ENCODE measurements at regions not wholly inside any gene's neighbourhood (a gene's known extent, or its start where the extent isn't known, plus 50 kb on each side); places are given as distances from the start of the nearest gene placed in this dataset.

DNA sequence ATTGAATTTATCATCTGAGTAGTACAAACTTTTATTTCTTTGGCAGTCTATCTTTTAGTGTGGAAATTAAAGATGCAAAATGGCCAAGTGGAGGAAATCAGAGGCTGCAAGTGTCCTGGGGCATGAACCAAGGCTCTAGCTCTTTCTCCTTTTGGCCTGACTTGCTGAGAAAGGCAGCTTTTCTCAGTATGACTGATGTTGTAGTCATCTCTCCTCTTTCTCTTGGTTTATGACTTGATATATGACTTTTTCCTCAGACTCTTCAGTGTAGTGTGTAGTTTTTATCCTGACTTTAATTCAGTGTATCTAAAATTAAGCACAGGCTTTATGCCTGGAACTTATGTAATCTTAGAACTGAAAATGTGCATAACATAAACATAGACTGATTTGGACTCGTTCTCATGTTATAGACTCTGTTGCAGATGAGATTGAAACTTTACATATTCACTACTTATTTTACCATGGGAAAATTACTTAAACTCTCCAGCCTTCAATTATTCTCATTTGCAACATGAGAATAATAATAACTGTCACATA lies 65.7 kb downstream of the SLITRK5 start:
- 33 to 53% methylated on average over 1 of the region's 1 CpG for WGBS, 2 donors
- H3K27ac ChIP-seq (ENCODE audit: low read depth in 2 of 2, low read length in 1 of 2): no peak overlapping the region
- H3K4me1 ChIP-seq (ENCODE audit: control insufficient read depth in 2 of 2, insufficient read depth in 2 of 2, low read length in 1 of 2): no peaks in the 10 kb centered on the region
- H3K9me3 ChIP-seq (ENCODE audit: control insufficient read depth in 2 of 2, insufficient read depth in 1 of 2, low read depth in 1 of 2, low read length in 1 of 2): no peaks in the 10 kb centered on the region
- H3K36me3 ChIP-seq (ENCODE audit: control insufficient read depth in 2 of 2, insufficient read depth in 2 of 2, low read length in 1 of 2): no peaks in the 10 kb centered on the region
- H3K27me3 ChIP-seq (ENCODE audit: control insufficient read depth in 1 of 2, insufficient read depth in 2 of 2, low read length in 2 of 2): no peaks in the 10 kb centered on the region
- H3K4me3 ChIP-seq (ENCODE audit: low read depth in 1 of 2, low read length in 2 of 2): no peak overlapping the region

DNA sequence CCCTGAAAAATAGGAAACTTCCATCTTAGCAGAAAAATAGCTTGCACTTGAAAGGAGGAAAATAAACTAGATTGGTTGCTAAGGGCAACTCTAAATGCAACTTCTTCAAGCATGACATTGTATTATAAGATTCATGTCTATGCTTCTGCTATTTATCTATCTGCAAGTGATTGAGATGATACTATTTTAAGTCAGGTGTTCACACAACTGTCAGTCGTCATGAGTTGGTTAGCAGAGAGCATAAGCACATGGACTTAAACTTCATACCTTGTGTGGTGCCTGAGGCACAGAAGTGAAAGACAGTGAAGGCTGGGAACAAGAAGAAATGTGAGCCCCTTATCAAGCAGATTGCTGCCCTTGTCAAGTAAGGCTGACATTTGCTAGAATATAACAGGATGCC lies 82.9 kb downstream of the SLITRK5 start:
- Histone ChIP-seq H3K4me3 (ENCODE audit: low read depth in 1 of 2, low read length in 2 of 2) (no peak overlapping the region), H3K36me3 (ENCODE audit: control insufficient read depth in 2 of 2, insufficient read depth in 2 of 2, low read length in 1 of 2) (no peaks in the 10 kb centered on the region), H3K27ac (ENCODE audit: low read depth in 2 of 2, low read length in 1 of 2) (no peak overlapping the region), H3K9me3 (ENCODE audit: control insufficient read depth in 2 of 2, insufficient read depth in 1 of 2, low read depth in 1 of 2, low read length in 1 of 2) (no peaks in the 10 kb centered on the region), H3K27me3 (ENCODE audit: control insufficient read depth in 1 of 2, insufficient read depth in 2 of 2, low read length in 2 of 2) (no peaks in the 10 kb centered on the region), H3K4me1 (ENCODE audit: control insufficient read depth in 2 of 2, insufficient read depth in 2 of 2, low read length in 1 of 2) (no peaks in the 10 kb centered on the region)
- 35 to 58% methylated on average over 1 of the region's 1 CpG for WGBS, 2 donors

DNA sequence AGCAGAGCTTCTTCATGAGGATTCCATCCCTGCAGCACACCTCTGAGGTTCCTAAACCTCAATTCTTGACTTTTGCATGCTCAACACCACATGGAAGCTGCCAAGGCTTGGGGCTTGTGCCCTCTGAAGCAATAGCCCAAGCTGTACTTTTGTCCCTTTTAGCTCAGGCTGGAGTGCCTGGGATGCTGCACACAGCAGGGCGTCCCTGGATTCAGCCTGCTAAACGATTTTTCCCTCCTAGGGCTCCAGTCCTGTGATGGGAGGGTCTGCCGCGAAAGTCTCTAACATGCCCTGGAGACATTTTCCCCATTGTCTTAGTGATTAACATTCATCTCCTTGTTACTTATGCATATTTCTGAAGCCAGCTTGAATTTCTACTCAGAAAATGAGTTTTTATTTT lies 98.3 kb downstream of the SLITRK5 start:
- Histone ChIP-seq H3K27ac (ENCODE audit: low read depth in 2 of 2, low read length in 1 of 2) (no peak overlapping the region), H3K9me3 (ENCODE audit: control insufficient read depth in 2 of 2, insufficient read depth in 1 of 2, low read depth in 1 of 2, low read length in 1 of 2) (no peaks in the 10 kb centered on the region), H3K4me1 (ENCODE audit: control insufficient read depth in 2 of 2, insufficient read depth in 2 of 2, low read length in 1 of 2) (no peaks in the 10 kb centered on the region), H3K27me3 (ENCODE audit: control insufficient read depth in 1 of 2, insufficient read depth in 2 of 2, low read length in 2 of 2) (no peaks in the 10 kb centered on the region), H3K4me3 (ENCODE audit: low read depth in 1 of 2, low read length in 2 of 2) (no peak overlapping the region), H3K36me3 (ENCODE audit: control insufficient read depth in 2 of 2, insufficient read depth in 2 of 2, low read length in 1 of 2) (no peaks in the 10 kb centered on the region)
- 59 to 73% methylated on average over 4 of the region's 4 CpGs for WGBS, 2 donors

DNA sequence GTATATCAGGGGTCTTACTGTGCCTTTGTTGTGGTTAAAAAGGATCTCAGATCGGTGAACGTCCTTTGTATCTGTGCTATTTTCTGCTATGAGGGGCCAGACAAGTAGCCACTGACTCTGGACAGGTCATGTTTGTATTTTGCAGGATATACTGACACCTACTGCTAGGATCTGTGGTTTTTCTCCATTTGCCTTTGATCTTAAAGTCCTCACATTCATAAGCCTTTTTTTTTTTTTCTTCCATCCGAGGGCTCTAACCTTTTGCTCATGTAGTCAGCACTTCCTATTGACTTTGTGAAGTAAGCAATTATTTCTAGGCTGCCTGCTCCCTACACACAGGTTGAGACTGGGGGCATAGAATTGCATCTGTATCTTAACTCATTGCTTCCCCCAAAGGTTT lies 106.2 kb downstream of the SLITRK5 start:
- H3K4me3 ChIP-seq (ENCODE audit: low read depth in 1 of 2, low read length in 2 of 2): no peak overlapping the region
- H3K27ac ChIP-seq (ENCODE audit: low read depth in 2 of 2, low read length in 1 of 2): no peak overlapping the region
- H3K4me1 ChIP-seq (ENCODE audit: control insufficient read depth in 2 of 2, insufficient read depth in 2 of 2, low read length in 1 of 2): no peaks in the 10 kb centered on the region
- 43 to 51% methylated on average over 3 of the region's 3 CpGs for WGBS, 2 donors
- H3K27me3 ChIP-seq (ENCODE audit: control insufficient read depth in 1 of 2, insufficient read depth in 2 of 2, low read length in 2 of 2): no peaks in the 10 kb centered on the region
- no peaks in the 10 kb centered on the region for H3K9me3 ChIP-seq (ENCODE audit: control insufficient read depth in 2 of 2, insufficient read depth in 1 of 2, low read depth in 1 of 2, low read length in 1 of 2)
- no peaks in the 10 kb centered on the region for H3K36me3 ChIP-seq (ENCODE audit: control insufficient read depth in 2 of 2, insufficient read depth in 2 of 2, low read length in 1 of 2)

DNA sequence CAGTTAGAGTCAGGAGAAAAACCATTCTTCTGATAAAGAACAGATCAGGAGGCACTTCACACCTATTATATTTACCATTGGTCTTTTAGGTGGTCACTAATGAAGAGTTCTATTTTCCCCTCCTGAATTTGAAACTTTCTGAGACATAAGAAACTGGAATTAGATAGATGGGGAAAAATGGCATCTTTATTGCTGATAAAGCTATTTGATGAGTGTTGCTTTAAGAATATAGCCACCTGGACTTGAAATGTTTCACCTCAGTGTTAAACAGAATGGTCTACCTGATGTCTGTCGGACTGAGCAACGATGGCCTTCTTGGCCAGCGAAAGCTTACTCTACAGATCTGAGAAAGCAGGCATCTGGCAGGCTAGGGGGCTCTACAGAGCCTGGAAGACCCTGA lies 107.0 kb downstream of the SLITRK5 start:
- no peaks in the 10 kb centered on the region for H3K36me3 ChIP-seq (ENCODE audit: control insufficient read depth in 2 of 2, insufficient read depth in 2 of 2, low read length in 1 of 2)
- no peaks in the 10 kb centered on the region for H3K27me3 ChIP-seq (ENCODE audit: control insufficient read depth in 1 of 2, insufficient read depth in 2 of 2, low read length in 2 of 2)
- H3K9me3 ChIP-seq (ENCODE audit: control insufficient read depth in 2 of 2, insufficient read depth in 1 of 2, low read depth in 1 of 2, low read length in 1 of 2): no peaks in the 10 kb centered on the region
- no peak overlapping the region for H3K4me3 ChIP-seq (ENCODE audit: low read depth in 1 of 2, low read length in 2 of 2)
- no peak overlapping the region for H3K27ac ChIP-seq (ENCODE audit: low read depth in 2 of 2, low read length in 1 of 2)
- H3K4me1 ChIP-seq (ENCODE audit: control insufficient read depth in 2 of 2, insufficient read depth in 2 of 2, low read length in 1 of 2): no peaks in the 10 kb centered on the region
- WGBS, 2 donors: 82 to 86% methylated on average over 3 of the region's 3 CpGs

DNA sequence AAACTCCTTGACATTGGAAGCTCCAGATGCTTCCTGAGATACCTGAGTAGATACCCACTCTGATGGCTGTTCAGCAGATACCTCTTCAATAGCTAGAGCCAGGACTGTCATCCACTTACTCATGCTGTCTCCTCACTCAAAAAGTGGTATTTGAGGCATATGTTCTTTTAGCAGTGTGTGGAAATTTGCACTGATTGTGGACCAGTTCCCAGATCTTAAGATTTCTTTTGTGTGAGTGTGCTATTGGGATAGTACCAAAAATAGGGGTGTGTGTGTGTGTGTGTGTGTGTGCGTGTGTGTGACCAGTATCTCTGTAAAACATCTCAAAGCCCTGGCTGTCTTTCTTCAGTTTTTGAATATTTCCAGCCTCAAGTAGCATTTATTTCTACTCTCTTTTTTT lies 108.3 kb downstream of the SLITRK5 start:
- 73% methylated on average over 1 of the region's 1 CpG for WGBS, 2 donors
- no peak overlapping the region for H3K4me3 ChIP-seq (ENCODE audit: low read depth in 1 of 2, low read length in 2 of 2)
- H3K9me3 ChIP-seq (ENCODE audit: control insufficient read depth in 2 of 2, insufficient read depth in 1 of 2, low read depth in 1 of 2, low read length in 1 of 2): no peaks in the 10 kb centered on the region
- H3K27me3 ChIP-seq (ENCODE audit: control insufficient read depth in 1 of 2, insufficient read depth in 2 of 2, low read length in 2 of 2): no peaks in the 10 kb centered on the region
- H3K27ac ChIP-seq (ENCODE audit: low read depth in 2 of 2, low read length in 1 of 2): no peak overlapping the region
- H3K36me3 ChIP-seq (ENCODE audit: control insufficient read depth in 2 of 2, insufficient read depth in 2 of 2, low read length in 1 of 2): no peaks in the 10 kb centered on the region
- H3K4me1 ChIP-seq (ENCODE audit: control insufficient read depth in 2 of 2, insufficient read depth in 2 of 2, low read length in 1 of 2): no peaks in the 10 kb centered on the region

DNA sequence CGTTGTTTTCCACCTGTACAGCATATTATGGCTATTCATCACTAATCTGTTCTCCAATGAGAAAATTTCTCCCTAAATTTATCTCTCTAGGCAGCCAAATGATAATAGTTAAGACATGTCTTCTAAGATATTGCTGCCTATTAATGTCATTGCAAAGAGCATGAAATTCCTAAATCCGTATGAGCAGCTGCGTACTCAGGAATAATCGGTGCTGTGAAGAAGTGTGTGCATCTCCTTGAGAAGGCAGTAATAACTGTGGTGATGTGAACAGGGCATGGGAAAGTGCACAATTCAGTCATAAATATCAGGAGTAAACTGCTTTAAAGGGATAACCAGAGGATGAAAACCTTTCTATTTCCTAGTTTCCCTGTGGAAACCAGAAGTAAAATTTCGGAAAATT lies 112.2 kb downstream of the SLITRK5 start:
- no peaks in the 10 kb centered on the region for H3K9me3 ChIP-seq (ENCODE audit: control insufficient read depth in 2 of 2, insufficient read depth in 1 of 2, low read depth in 1 of 2, low read length in 1 of 2)
- 87 to 89% methylated on average over 5 of the region's 5 CpGs for WGBS, 2 donors
- no peak overlapping the region for H3K4me3 ChIP-seq (ENCODE audit: low read depth in 1 of 2, low read length in 2 of 2)
- H3K27me3 ChIP-seq (ENCODE audit: control insufficient read depth in 1 of 2, insufficient read depth in 2 of 2, low read length in 2 of 2): no peaks in the 10 kb centered on the region
- no peaks in the 10 kb centered on the region for H3K36me3 ChIP-seq (ENCODE audit: control insufficient read depth in 2 of 2, insufficient read depth in 2 of 2, low read length in 1 of 2)
- H3K27ac ChIP-seq (ENCODE audit: low read depth in 2 of 2, low read length in 1 of 2): no peak overlapping the region
- no peaks in the 10 kb centered on the region for H3K4me1 ChIP-seq (ENCODE audit: control insufficient read depth in 2 of 2, insufficient read depth in 2 of 2, low read length in 1 of 2)

DNA sequence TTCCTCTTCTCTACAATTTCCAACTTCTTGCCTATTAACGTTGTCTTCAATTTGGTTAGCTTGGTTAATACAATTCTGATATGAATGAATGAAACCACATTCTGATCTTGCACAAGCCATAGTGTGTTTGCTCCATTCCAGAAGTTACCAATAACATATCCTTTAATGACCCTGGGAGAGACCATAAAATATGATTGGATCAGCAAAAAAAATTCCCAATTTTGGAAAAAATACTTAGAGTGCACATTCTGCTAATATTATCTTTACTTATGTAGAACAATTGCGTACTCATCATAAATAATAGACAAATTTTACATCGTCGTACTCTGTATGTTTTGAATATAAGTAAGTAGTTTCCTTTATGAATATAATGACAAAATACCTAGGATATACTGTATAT lies 117.2 kb downstream of the SLITRK5 start:
- Histone ChIP-seq H3K9me3 (ENCODE audit: control insufficient read depth in 2 of 2, insufficient read depth in 1 of 2, low read depth in 1 of 2, low read length in 1 of 2) (peaks cover 0 to 2% of the 10 kb centered on the region in 2 donors), H3K4me1 (ENCODE audit: control insufficient read depth in 2 of 2, insufficient read depth in 2 of 2, low read length in 1 of 2) (no peaks in the 10 kb centered on the region), H3K27ac (ENCODE audit: low read depth in 2 of 2, low read length in 1 of 2) (no peak overlapping the region), H3K36me3 (ENCODE audit: control insufficient read depth in 2 of 2, insufficient read depth in 2 of 2, low read length in 1 of 2) (no peaks in the 10 kb centered on the region), H3K4me3 (ENCODE audit: low read depth in 1 of 2, low read length in 2 of 2) (no peak overlapping the region), H3K27me3 (ENCODE audit: control insufficient read depth in 1 of 2, insufficient read depth in 2 of 2, low read length in 2 of 2) (no peaks in the 10 kb centered on the region)
- 89 to 90% methylated on average over 4 of the region's 4 CpGs for WGBS, 2 donors

DNA sequence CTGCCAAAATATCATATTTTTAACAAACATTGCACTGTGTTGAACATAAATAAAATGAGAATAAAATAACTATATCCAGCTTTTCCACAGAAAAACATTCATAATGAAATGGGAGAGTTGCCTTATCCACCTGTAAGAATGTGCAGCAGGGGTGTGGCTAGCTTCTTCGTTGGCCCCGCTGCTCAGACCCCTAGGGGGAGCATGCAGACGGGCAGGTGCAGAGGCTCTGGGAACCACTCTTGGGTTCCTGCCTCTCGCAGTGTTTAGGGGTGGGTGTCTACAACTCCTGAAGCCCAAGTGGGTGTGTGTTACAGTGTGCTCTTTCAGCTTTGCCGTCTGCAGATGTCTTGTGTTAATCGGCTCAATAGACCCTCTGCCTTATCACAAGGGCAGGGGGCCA lies 121.7 kb downstream of the SLITRK5 start:
- Histone ChIP-seq H3K27ac (ENCODE audit: low read depth in 2 of 2, low read length in 1 of 2) (no peak overlapping the region), H3K27me3 (ENCODE audit: control insufficient read depth in 1 of 2, insufficient read depth in 2 of 2, low read length in 2 of 2) (no peaks in the 10 kb centered on the region), H3K9me3 (ENCODE audit: control insufficient read depth in 2 of 2, insufficient read depth in 1 of 2, low read depth in 1 of 2, low read length in 1 of 2) (peaks cover 0 to 3% of the 10 kb centered on the region in 2 donors), H3K4me3 (ENCODE audit: low read depth in 1 of 2, low read length in 2 of 2) (no peak overlapping the region), H3K36me3 (ENCODE audit: control insufficient read depth in 2 of 2, insufficient read depth in 2 of 2, low read length in 1 of 2) (no peaks in the 10 kb centered on the region), H3K4me1 (ENCODE audit: control insufficient read depth in 2 of 2, insufficient read depth in 2 of 2, low read length in 1 of 2) (no peaks in the 10 kb centered on the region)
- 62 to 68% methylated on average over 6 of the region's 6 CpGs for WGBS, 2 donors

DNA sequence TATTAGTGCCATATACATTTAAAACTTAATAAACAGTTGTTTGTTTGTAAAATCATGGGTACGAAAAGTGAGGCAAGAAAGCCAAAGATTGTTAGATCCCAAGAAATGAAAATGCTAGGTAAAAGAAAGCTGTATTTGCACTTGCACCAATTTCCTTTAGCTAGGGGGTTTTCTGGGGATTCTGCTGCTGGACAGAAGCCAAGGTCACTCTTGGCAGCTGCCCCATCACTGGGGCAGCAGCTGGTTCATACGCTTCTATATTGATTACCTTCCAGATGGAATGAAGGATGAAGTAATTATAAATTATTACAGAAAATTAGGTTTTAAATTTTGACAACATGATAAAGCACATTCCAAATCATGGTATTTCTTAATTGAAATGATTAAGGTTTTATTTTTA lies 127.4 kb downstream of the SLITRK5 start:
- Histone ChIP-seq H3K27ac (ENCODE audit: low read depth in 2 of 2, low read length in 1 of 2) (no peak overlapping the region), H3K4me1 (ENCODE audit: control insufficient read depth in 2 of 2, insufficient read depth in 2 of 2, low read length in 1 of 2) (no peaks in the 10 kb centered on the region), H3K36me3 (ENCODE audit: control insufficient read depth in 2 of 2, insufficient read depth in 2 of 2, low read length in 1 of 2) (no peaks in the 10 kb centered on the region), H3K4me3 (ENCODE audit: low read depth in 1 of 2, low read length in 2 of 2) (no peak overlapping the region), H3K9me3 (ENCODE audit: control insufficient read depth in 2 of 2, insufficient read depth in 1 of 2, low read depth in 1 of 2, low read length in 1 of 2) (no peaks in the 10 kb centered on the region), H3K27me3 (ENCODE audit: control insufficient read depth in 1 of 2, insufficient read depth in 2 of 2, low read length in 2 of 2) (no peaks in the 10 kb centered on the region)
- 55 to 61% methylated on average over 2 of the region's 2 CpGs for WGBS, 2 donors

Measured in esophagus (tissue), 2 donors.